AG09309 (cell line): ENCODE measurements at regions not wholly inside any gene's neighbourhood (a gene's known extent, or its start where the extent isn't known, plus 50 kb on each side); places are given as distances from the start of the nearest gene placed in this dataset.

Experiments used
- DNase-seq: peaks from one replicate; pipeline ENCODE4 v3.0.0-alpha.2; 2010; ENCODE audit warnings: low read depth
- H3K4me3 ChIP-seq: 2 replicates; pipeline ENCODE4 v1.5.1; 2011; ENCODE audit warnings: mild to moderate bottlenecking, low read depth, low read length, moderate library complexity; ENCODE audit not compliant: control insufficient read depth
- TF ChIP-seq, protein P1 (sequence below): IDR thresholded peaks from 2 replicates; pipeline ENCODE4 v1.5.1; 2011; ENCODE audit warnings: mild to moderate bottlenecking, low read depth, low read length, inconsistent platforms; ENCODE audit not compliant: insufficient read depth, control insufficient read depth; ENCODE audit errors: missing control alignments

DNA sequence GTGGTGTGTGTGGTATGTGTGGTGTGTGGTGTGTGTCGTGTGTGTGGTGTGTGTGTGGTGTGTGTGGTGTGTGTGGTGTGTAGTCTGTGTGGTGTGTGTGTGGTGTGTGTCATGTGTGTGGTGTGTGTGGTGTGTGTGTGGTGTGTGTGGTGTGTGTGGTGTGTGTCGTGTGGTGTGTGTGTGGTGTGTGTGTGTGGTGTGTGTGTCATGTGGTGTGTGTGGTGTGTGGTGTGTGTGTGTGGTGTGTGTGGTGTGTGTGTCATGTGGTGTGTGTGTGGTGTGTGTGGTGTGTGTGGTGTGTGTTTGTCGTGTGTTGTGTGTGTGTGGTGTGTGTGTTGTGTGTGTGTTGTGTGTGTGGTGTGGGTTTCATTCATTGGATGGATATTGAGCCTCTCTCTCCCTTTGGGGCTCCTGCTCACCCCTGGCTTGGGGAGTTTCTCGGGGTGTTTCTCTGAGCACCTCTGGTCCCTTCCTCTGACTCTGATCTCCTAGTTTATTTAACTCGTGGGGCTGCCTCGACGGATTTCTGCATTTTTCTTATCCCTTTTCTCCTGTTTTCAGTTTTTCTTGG, 145.8 kb downstream of the DNAJB6 start:
- TF ChIP-seq, protein P1, sequence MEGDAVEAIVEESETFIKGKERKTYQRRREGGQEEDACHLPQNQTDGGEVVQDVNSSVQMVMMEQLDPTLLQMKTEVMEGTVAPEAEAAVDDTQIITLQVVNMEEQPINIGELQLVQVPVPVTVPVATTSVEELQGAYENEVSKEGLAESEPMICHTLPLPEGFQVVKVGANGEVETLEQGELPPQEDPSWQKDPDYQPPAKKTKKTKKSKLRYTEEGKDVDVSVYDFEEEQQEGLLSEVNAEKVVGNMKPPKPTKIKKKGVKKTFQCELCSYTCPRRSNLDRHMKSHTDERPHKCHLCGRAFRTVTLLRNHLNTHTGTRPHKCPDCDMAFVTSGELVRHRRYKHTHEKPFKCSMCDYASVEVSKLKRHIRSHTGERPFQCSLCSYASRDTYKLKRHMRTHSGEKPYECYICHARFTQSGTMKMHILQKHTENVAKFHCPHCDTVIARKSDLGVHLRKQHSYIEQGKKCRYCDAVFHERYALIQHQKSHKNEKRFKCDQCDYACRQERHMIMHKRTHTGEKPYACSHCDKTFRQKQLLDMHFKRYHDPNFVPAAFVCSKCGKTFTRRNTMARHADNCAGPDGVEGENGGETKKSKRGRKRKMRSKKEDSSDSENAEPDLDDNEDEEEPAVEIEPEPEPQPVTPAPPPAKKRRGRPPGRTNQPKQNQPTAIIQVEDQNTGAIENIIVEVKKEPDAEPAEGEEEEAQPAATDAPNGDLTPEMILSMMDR: no peak
- no peak for DNase-seq
- H3K4me3 ChIP-seq: no peak overlapping the region

DNA sequence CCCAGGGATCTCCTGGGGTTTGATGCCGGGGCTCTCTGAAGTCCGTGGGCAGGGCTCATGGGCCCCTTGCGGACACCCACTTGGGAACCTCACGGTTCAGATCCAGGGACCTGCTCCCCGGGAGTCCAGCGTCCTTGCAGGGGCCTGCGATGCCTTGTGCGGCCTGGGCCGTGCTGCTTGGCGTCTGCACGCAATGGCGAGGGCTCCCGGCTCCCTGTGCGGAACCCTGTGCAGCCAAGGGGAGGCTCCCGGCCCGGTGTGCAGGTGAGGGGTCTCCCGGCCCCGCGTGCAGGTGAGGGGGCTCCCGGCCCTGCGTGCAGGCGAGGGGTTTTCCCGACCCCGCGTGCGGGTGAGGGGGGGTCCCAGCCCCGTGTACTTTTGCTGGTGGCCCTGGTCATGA, 146.7 kb downstream of the DNAJB6 start:
- TF ChIP-seq, protein P1: no peak

GRCh38 chr7:157483971-157484410, 147.2 kb downstream of the DNAJB6 start:
- DNase-seq: no peak
- TF ChIP-seq, protein P1: no peak
- no peak overlapping the region for H3K4me3 ChIP-seq

More for the DNA sequence above, 146.7 kb downstream of the DNAJB6 start:
- no peak for DNase-seq
- no peak overlapping the region for H3K4me3 ChIP-seq

DNA sequence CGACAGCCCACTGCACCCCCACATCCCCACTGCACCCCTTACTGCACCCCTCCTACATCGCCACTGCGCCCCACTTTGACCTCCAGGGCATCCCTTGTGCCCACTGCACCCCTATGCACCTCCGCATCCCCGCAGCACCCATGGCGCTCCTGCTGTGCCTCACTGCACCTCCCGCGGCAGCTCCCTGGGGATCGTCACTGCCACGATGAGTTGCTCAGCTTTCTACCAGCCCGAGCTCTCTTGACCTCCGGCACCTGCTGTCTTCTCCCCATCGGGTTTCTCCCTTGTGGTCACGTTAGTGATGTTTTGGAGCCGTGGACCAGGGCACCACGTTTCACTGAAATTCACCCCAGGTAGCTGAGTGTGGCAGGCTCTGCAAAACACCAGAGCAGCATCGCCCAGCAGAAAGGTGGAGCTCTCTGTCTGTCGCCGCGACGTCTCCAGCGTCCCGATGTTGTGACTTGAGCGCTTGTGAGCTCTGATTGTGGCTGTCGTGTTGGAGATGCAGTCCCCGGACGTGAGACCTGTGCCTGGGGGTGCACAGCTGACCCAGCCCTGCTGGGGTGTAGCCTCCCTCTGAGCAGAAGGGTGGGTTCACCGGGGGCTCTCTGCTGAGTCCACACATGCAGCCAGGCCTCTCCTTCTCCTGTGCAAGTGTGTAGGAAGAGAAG, 147.7 kb downstream of the DNAJB6 start:
- no peak for DNase-seq
- no peak overlapping the region for H3K4me3 ChIP-seq
- TF ChIP-seq, protein P1: no peak

GRCh38 chr7:157485361-157485831, 148.6 kb downstream of the DNAJB6 start:
- TF ChIP-seq, protein P1: no peak
- no peak overlapping the region for H3K4me3 ChIP-seq
- DNase-seq: no peak

GRCh38 chr7:157486007-157486755, 149.4 kb downstream of the DNAJB6 start:
- H3K4me3 ChIP-seq: no peak overlapping the region
- DNase-seq: no peak
- TF ChIP-seq, protein P1: no peak
